ENCODE measurements at regions not wholly inside any gene's neighbourhood (a gene's known extent, or its start where the extent isn't known, plus 50 kb on each side); places are given as distances from the start of the nearest gene placed in this dataset.

- Histone ChIP-seq H4K12ac (ENCODE audit: low read depth, low read length) (no peak overlapping the region), H3K79me1 (ENCODE audit: low read length) (no peaks in the 10 kb centered on the region), H2BK5ac (ENCODE audit: low read depth, low read length, poor library complexity) (no peak overlapping the region), H4K91ac (ENCODE audit: low read depth, low read length) (no peak overlapping the region), H2BK120ac (ENCODE audit: insufficient read depth, low read length, poor library complexity) (no peak overlapping the region), H3K36me3 (ENCODE audit: control insufficient read depth in 1 of 2, insufficient read depth in 2 of 2, low read length in 2 of 2) (no peaks in the 10 kb centered on the region), H2AK5ac (ENCODE audit: low read length) (no peak overlapping the region), H3K9me3 (ENCODE audit: insufficient read depth, low read depth, low read length) (no peaks in the 10 kb centered on the region), H3K18ac (ENCODE audit: low read length) (no peak overlapping the region), H3K4ac (ENCODE audit: low read depth, low read length) (no peak overlapping the region), H2BK12ac (ENCODE audit: low read length) (no peak overlapping the region), H3K9ac (ENCODE audit: low read length) (no peak overlapping the region), H3K4me3 (ENCODE audit: low read depth, low read length) (no peak overlapping the region), H3K27ac (ENCODE audit: low read depth, low read length) (no peak overlapping the region), H4K8ac (ENCODE audit: low read depth, low read length) (no peak overlapping the region), H2AFZ (ENCODE audit: insufficient read depth, low read length, poor library complexity) (no peak overlapping the region), H3K23ac (ENCODE audit: low read length) (no peak overlapping the region), H3K4me1 (ENCODE audit: control insufficient read depth in 1 of 2, insufficient read depth in 2 of 2, low read length in 2 of 2) (no peaks in the 10 kb centered on the region), H3K14ac (ENCODE audit: low read length) (no peak overlapping the region), H3K4me2 (ENCODE audit: low read length) (no peak overlapping the region), H3K79me2 (ENCODE audit: control insufficient read depth, insufficient read depth, low read length, poor library complexity) (no peaks in the 10 kb centered on the region), H3K27me3 (ENCODE audit: insufficient read depth, low read length) (no peaks in the 10 kb centered on the region)
- no peak for DNase-seq
- no CpG with 5 or more reads among the region's 5 CpGs for WGBS (ENCODE audit: extremely low coverage, insufficient coverage, insufficient read length)
Measured at GRCh38 chr5:29367176-29367833, 1826.2 kb upstream of the CDH6 start.

- Histone ChIP-seq H3K23ac (ENCODE audit: low read length) (no peak overlapping the region), H4K8ac (ENCODE audit: low read depth, low read length) (no peak overlapping the region), H3K14ac (ENCODE audit: low read length) (no peak overlapping the region), H2AFZ (ENCODE audit: insufficient read depth, low read length, poor library complexity) (no peak overlapping the region), H3K36me3 (ENCODE audit: control insufficient read depth in 1 of 2, insufficient read depth in 2 of 2, low read length in 2 of 2) (no peaks in the 10 kb centered on the region), H3K27ac (ENCODE audit: low read depth, low read length) (no peak overlapping the region), H4K91ac (ENCODE audit: low read depth, low read length) (no peak overlapping the region), H3K4me3 (ENCODE audit: low read depth, low read length) (no peak overlapping the region), H2BK120ac (ENCODE audit: insufficient read depth, low read length, poor library complexity) (no peak overlapping the region), H3K27me3 (ENCODE audit: insufficient read depth, low read length) (no peaks in the 10 kb centered on the region), H2AK5ac (ENCODE audit: low read length) (no peak overlapping the region), H3K4me2 (ENCODE audit: low read length) (no peak overlapping the region), H3K4me1 (ENCODE audit: control insufficient read depth in 1 of 2, insufficient read depth in 2 of 2, low read length in 2 of 2) (no peaks in the 10 kb centered on the region), H3K79me1 (ENCODE audit: low read length) (no peaks in the 10 kb centered on the region), H3K79me2 (ENCODE audit: control insufficient read depth, insufficient read depth, low read length, poor library complexity) (no peaks in the 10 kb centered on the region), H3K18ac (ENCODE audit: low read length) (no peak overlapping the region), H3K9ac (ENCODE audit: low read length) (no peak overlapping the region), H3K9me3 (ENCODE audit: insufficient read depth, low read depth, low read length) (no peaks in the 10 kb centered on the region), H4K12ac (ENCODE audit: low read depth, low read length) (no peak overlapping the region), H3K4ac (ENCODE audit: low read depth, low read length) (no peak overlapping the region), H2BK5ac (ENCODE audit: low read depth, low read length, poor library complexity) (no peak overlapping the region), H2BK12ac (ENCODE audit: low read length) (no peak overlapping the region)
- 100% methylated on average over 1 of the region's 3 CpGs for WGBS (ENCODE audit: extremely low coverage, insufficient coverage, insufficient read length)
- no peak for DNase-seq
Measured at GRCh38 chr5:29351170-29351569, 1842.3 kb upstream of the CDH6 start.

- H2AFZ ChIP-seq (ENCODE audit: insufficient read depth, low read length, poor library complexity): no peak overlapping the region
- no peak overlapping the region for H4K91ac ChIP-seq (ENCODE audit: low read depth, low read length)
- H4K12ac ChIP-seq (ENCODE audit: low read depth, low read length): no peak overlapping the region
- H3K9ac ChIP-seq (ENCODE audit: low read length): no peak overlapping the region
- H3K9me3 ChIP-seq (ENCODE audit: insufficient read depth, low read depth, low read length): no peaks in the 10 kb centered on the region
- no peak overlapping the region for H2BK12ac ChIP-seq (ENCODE audit: low read length)
- H3K23ac ChIP-seq (ENCODE audit: low read length): no peak overlapping the region
- H3K18ac ChIP-seq (ENCODE audit: low read length): no peak overlapping the region
- H3K4me1 ChIP-seq (ENCODE audit: control insufficient read depth in 1 of 2, insufficient read depth in 2 of 2, low read length in 2 of 2): no peaks in the 10 kb centered on the region
- H3K36me3 ChIP-seq (ENCODE audit: control insufficient read depth in 1 of 2, insufficient read depth in 2 of 2, low read length in 2 of 2): no peaks in the 10 kb centered on the region
- no peaks in the 10 kb centered on the region for H3K27me3 ChIP-seq (ENCODE audit: insufficient read depth, low read length)
- WGBS (ENCODE audit: extremely low coverage, insufficient coverage, insufficient read length): no CpG with 5 or more reads among the region's 2 CpGs
- H3K27ac ChIP-seq (ENCODE audit: low read depth, low read length): no peak overlapping the region
- no peak overlapping the region for H3K14ac ChIP-seq (ENCODE audit: low read length)
- no peak for DNase-seq
- no peak overlapping the region for H2BK120ac ChIP-seq (ENCODE audit: insufficient read depth, low read length, poor library complexity)
- H3K79me1 ChIP-seq (ENCODE audit: low read length): no peaks in the 10 kb centered on the region
- no peak overlapping the region for H2AK5ac ChIP-seq (ENCODE audit: low read length)
- H3K79me2 ChIP-seq (ENCODE audit: control insufficient read depth, insufficient read depth, low read length, poor library complexity): no peaks in the 10 kb centered on the region
- H3K4me2 ChIP-seq (ENCODE audit: low read length): no peak overlapping the region
- no peak overlapping the region for H3K4me3 ChIP-seq (ENCODE audit: low read depth, low read length)
- H3K4ac ChIP-seq (ENCODE audit: low read depth, low read length): no peak overlapping the region
- H4K8ac ChIP-seq (ENCODE audit: low read depth, low read length): no peak overlapping the region
- no peak overlapping the region for H2BK5ac ChIP-seq (ENCODE audit: low read depth, low read length, poor library complexity)
Measured at GRCh38 chr5:29337030-29337429, 1856.5 kb upstream of the CDH6 start.

- Histone ChIP-seq H2AK5ac (ENCODE audit: low read length) (no peak overlapping the region), H2BK12ac (ENCODE audit: low read length) (no peak overlapping the region), H3K27ac (ENCODE audit: low read depth, low read length) (no peak overlapping the region), H3K4me2 (ENCODE audit: low read length) (no peak overlapping the region), H2AFZ (ENCODE audit: insufficient read depth, low read length, poor library complexity) (no peak overlapping the region), H3K18ac (ENCODE audit: low read length) (no peak overlapping the region), H4K91ac (ENCODE audit: low read depth, low read length) (no peak overlapping the region), H3K4me1 (ENCODE audit: control insufficient read depth in 1 of 2, insufficient read depth in 2 of 2, low read length in 2 of 2) (no peaks in the 10 kb centered on the region), H3K4ac (ENCODE audit: low read depth, low read length) (no peak overlapping the region), H3K9ac (ENCODE audit: low read length) (no peak overlapping the region), H3K36me3 (ENCODE audit: control insufficient read depth in 1 of 2, insufficient read depth in 2 of 2, low read length in 2 of 2) (no peaks in the 10 kb centered on the region), H3K79me2 (ENCODE audit: control insufficient read depth, insufficient read depth, low read length, poor library complexity) (no peaks in the 10 kb centered on the region), H2BK120ac (ENCODE audit: insufficient read depth, low read length, poor library complexity) (no peak overlapping the region), H4K12ac (ENCODE audit: low read depth, low read length) (no peak overlapping the region), H3K14ac (ENCODE audit: low read length) (no peak overlapping the region), H3K23ac (ENCODE audit: low read length) (no peak overlapping the region), H3K27me3 (ENCODE audit: insufficient read depth, low read length) (no peaks in the 10 kb centered on the region), H3K9me3 (ENCODE audit: insufficient read depth, low read depth, low read length) (no peaks in the 10 kb centered on the region), H3K4me3 (ENCODE audit: low read depth, low read length) (no peak overlapping the region), H3K79me1 (ENCODE audit: low read length) (no peaks in the 10 kb centered on the region), H4K8ac (ENCODE audit: low read depth, low read length) (no peak overlapping the region), H2BK5ac (ENCODE audit: low read depth, low read length, poor library complexity) (no peak overlapping the region)
- no peak for DNase-seq
Measured at GRCh38 chr5:29321591-29321990, 1871.9 kb upstream of the CDH6 start.
